ENCODE measurements at regions not wholly inside any gene's neighbourhood (a gene's known extent, or its start where the extent isn't known, plus 50 kb on each side); places are given as distances from the start of the nearest gene placed in this dataset.

DNA sequence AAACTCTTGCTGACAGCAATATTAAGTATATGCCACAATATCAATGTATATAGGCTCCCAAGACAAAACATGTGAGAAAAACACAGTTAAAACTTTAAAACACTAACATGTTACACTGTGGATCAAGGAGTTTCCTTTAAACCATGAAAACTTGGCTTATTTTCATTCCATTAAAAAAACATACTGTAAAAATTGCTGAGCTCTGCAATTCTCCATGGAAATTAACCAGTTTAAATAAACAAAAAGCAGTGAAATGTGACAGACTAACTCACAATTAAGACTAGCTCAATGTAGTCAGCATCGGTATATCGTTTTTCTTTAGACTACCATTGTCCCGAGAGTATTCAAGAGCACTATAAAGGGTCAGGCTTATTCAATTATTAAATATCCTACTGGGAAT, 930.5 kb upstream of the SLITRK1 start (continued):
- TF ChIP-seq, protein P1, sequence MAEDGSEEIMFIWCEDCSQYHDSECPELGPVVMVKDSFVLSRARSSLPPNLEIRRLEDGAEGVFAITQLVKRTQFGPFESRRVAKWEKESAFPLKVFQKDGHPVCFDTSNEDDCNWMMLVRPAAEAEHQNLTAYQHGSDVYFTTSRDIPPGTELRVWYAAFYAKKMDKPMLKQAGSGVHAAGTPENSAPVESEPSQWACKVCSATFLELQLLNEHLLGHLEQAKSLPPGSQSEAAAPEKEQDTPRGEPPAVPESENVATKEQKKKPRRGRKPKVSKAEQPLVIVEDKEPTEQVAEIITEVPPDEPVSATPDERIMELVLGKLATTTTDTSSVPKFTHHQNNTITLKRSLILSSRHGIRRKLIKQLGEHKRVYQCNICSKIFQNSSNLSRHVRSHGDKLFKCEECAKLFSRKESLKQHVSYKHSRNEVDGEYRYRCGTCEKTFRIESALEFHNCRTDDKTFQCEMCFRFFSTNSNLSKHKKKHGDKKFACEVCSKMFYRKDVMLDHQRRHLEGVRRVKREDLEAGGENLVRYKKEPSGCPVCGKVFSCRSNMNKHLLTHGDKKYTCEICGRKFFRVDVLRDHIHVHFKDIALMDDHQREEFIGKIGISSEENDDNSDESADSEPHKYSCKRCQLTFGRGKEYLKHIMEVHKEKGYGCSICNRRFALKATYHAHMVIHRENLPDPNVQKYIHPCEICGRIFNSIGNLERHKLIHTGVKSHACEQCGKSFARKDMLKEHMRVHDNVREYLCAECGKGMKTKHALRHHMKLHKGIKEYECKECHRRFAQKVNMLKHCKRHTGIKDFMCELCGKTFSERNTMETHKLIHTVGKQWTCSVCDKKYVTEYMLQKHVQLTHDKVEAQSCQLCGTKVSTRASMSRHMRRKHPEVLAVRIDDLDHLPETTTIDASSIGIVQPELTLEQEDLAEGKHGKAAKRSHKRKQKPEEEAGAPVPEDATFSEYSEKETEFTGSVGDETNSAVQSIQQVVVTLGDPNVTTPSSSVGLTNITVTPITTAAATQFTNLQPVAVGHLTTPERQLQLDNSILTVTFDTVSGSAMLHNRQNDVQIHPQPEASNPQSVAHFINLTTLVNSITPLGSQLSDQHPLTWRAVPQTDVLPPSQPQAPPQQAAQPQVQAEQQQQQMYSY (CRISPR knock-in tag; IDR thresholded peaks at IDR 0.05) = no peak
- no peak for TF ChIP-seq RELA (CRISPR knock-in tag; IDR thresholded peaks at IDR 0.05; ENCODE audit: borderline replicate concordance)
- no peak for TF ChIP-seq ZNF121 (CRISPR knock-in tag; IDR thresholded peaks at IDR 0.05)

DNA sequence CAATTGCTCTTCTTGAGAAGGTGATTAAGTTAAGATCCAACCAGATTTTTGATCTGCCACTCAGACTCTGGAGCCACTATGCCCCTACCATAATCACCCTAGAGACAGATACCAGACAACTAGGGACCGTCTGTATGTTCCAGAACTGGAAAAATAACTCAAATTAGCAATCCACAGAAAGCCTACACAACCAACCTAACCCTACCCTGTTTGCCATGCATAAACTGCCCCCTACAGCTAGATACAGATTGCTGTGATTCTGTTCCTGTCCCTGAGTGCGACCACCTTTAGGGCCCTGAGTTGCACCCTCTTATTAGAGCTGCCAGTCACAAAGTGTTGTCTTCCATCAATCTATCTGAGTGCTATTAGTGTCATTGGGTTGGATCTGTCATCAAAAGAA, 929.8 kb upstream of the SLITRK1 start:
- Mint-ChIP-seq H3K4me1 (peaks cover 21% of the 10 kb centered on the region), H3K36me3 (no peaks in the 10 kb centered on the region), H3K4me3 (no peak overlapping the region), H3K27ac (no peak overlapping the region), H3K9me3 (no peaks in the 10 kb centered on the region), H3K27me3 (ENCODE audit: low read depth) (no peaks in the 10 kb centered on the region)
- ATAC-seq (peak; percentile 48), DNase-seq (ENCODE audit: low spot score) (no peak)
- TF ChIP-seq, protein P2, sequence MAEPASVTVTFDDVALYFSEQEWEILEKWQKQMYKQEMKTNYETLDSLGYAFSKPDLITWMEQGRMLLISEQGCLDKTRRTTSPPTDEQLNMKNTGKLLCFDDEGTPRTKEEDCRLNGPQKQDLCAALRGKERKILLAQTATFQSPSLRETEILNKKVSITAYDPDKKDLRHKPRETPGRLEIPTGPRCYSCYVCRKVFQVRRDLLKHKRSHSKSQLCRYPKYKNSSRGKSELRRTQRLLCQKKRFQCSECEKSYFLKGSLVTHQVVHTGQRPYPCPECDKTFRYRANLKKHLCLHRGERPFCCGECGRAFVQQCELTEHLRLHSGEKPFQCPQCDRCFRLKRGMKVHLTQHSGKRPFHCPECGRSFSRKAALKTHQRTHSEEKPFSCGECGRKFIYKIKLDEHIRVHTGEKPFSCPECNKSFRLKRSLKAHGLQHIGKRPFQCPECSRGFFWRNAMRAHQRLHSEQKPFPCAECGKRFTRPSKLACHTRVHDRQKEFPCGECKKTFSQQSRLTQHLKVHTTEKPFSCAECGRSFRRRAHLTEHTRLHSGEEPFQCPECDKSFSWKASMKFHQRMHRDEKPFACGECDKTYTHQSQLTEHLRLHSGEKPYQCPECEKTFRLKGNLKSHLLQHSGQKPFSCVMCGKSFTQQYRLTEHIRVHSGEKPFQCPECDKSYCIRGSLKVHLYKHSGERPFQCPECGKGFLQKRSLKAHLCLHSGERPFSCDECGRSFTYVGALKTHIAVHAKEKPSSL (CRISPR knock-in tag; conservative IDR thresholded peaks at IDR 0.05) = no peak
- TF ChIP-seq TEAD4 (CRISPR knock-in tag; IDR thresholded peaks at IDR 0.05) (no peak), ZNF423 (CRISPR knock-in tag; IDR thresholded peaks at IDR 0.05) (no peak)
- ChIA-PET POLR2A (no interaction called here), CTCF (interaction anchor here (0.5 kb wide), 1 partner anchor 808 kb away, joined by 3 read pairs; no protein-coding TSS in a partner anchor)

DNA sequence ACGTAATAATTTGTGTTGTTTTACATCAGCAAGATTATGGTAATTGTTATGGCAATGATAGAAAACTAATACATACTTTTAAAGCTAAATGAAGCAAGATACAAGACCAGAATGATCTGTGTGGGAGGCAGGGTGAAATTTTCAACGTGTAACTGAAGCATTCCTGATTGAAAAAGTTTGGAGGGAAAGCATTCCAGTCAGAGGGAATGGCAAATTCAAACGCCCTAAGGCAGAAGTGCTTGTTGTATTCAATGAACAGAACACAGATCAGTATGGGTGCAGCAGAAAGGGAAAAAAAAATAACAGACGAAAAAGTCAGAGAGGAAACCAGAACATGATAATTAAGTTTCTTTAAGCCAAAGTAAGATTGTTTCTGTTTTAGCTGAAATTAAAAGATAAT, 928.5 kb upstream of the SLITRK1 start:
- H3K4me1 Mint-ChIP-seq = peaks cover 15% of the 10 kb centered on the region
- CTCF ChIA-PET = interaction anchor here (0.7 kb wide), 1 partner anchor 552 kb away, joined by 3 read pairs; no protein-coding TSS in a partner anchor
- TF ChIP-seq, protein P1 (CRISPR knock-in tag; IDR thresholded peaks at IDR 0.05) = no peak
- no peak for TF ChIP-seq EMX1 (CRISPR knock-in tag; IDR thresholded peaks at IDR 0.05)
- TF ChIP-seq, protein P3, sequence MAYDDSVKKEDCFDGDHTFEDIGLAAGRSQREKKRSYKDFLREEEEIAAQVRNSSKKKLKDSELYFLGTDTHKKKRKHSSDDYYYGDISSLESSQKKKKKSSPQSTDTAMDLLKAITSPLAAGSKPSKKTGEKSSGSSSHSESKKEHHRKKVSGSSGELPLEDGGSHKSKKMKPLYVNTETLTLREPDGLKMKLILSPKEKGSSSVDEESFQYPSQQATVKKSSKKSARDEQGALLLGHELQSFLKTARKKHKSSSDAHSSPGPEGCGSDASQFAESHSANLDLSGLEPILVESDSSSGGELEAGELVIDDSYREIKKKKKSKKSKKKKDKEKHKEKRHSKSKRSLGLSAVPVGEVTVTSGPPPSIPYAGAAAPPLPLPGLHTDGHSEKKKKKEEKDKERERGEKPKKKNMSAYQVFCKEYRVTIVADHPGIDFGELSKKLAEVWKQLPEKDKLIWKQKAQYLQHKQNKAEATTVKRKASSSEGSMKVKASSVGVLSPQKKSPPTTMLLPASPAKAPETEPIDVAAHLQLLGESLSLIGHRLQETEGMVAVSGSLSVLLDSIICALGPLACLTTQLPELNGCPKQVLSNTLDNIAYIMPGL (CRISPR knock-in tag; IDR thresholded peaks at IDR 0.05) = no peak
- TF ChIP-seq, protein P4, sequence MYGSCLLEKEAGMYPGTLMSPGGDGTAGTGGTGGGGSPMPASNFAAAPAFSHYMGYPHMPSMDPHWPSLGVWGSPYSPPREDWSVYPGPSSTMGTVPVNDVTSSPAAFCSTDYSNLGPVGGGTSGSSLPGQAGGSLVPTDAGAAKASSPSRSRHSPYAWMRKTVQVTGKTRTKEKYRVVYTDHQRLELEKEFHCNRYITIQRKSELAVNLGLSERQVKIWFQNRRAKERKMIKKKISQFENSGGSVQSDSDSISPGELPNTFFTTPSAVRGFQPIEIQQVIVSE (CRISPR knock-in tag; IDR thresholded peaks at IDR 0.05; ENCODE audit: borderline replicate concordance) = no peak
- TF ChIP-seq SP1 (CRISPR knock-in tag; conservative IDR thresholded peaks at IDR 0.05) = no peak
- no peaks in the 10 kb centered on the region for H3K27me3 Mint-ChIP-seq (ENCODE audit: low read depth)
- no peak for DNase-seq (ENCODE audit: low spot score)
- H3K36me3 Mint-ChIP-seq = no peaks in the 10 kb centered on the region
- peak; percentile 76 for ATAC-seq
- H3K27ac Mint-ChIP-seq = peak overlapping the region; percentile 1; the same call in 1 of the 2 replicates
- H3K9me3 Mint-ChIP-seq = no peaks in the 10 kb centered on the region
- no peak overlapping the region for H3K4me3 Mint-ChIP-seq
- POLR2A ChIA-PET = no interaction called here
